Dermis blood vessel endothelial cell (primary cell): ENCODE measurements at regions not wholly inside any gene's neighbourhood (a gene's known extent, or its start where the extent isn't known, plus 50 kb on each side); places are given as distances from the start of the nearest gene placed in this dataset.

Source experiments
- DNase-seq: peaks from one replicate; pipeline ENCODE4 v3.0.0; 2010

DNA sequence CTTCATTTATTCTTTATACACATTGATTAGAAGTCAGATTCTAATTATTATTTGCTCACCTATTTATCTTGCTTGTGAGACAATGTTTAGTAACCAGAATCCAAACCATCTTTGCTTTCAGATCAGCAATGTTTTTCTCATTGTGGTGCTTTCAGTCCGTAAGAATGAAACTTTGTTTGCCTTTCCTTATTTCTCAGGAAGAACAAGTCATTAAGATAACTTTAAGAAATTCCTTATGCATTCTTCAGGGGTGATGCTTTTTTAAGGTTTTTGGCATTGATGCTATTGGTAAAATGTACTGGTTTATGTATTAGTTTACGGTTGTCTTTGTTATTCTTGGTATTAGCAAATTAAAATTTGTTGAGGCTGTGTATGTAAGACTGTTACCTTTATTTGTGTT, 120.8 kb upstream of the POU1F1 start:
- DNase-seq: peak; percentile 12

DNA sequence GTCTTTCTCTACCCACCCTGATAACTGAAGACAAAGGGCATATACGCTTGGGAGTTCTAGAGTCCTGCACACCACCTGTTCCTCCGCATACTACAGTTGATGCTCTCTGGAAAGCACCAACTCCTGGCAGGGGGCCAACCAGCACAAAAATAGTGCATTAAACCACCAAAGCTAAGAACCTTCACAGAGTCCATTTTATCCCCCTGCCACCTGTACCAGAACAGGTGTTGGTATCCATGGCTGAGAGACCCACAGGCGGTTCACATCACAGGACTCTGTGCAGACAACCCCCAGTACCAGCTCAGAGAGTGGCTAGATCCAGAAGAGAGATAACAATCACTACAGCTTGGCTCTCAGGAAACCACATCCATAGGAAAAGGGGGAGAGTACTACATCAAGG, 114.4 kb upstream of the POU1F1 start:
- DNase-seq: peak; percentile 2

DNA sequence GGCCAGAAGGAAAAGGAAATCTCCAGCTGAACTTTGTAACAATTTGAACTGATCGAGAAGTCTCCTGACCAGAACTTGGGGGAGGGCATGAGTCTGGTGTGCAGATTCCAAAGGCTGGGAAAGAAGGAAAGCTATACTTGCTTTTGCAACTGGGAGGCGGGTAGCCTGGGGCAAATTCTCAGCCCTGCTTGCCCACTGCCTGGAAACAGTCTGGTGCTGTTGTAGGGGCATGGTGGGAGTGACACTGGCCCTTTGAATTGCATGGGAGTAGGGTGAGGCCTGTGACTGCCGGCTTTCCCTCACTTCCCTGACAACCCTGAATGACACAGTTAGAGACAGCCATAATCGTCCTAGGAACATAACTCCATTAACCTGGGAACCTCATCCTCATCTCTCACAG, 114.0 kb upstream of the POU1F1 start:
- DNase-seq: no peak

DNA sequence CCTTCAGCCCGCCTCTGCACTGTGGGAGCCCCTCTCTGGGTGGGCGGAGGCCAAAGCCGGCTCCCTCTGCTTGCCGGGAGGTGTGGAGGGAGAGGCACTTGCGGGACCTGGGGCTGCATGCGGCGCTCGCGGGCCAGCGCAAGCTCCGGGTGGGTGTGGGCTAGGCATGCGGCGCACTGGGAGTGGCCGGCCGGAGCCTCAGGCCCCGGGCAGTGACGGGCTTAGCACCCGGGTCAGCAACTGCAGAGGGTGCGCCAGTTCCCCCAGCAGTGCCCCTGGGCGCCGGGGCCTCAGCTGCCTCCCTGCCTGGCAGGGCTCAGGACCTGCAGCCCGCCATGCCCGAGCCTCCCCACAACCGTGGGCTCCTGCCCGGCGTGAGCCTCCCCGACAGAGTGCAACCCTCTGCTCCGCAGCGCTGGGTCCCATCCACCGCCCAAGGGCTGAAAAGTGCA, 98.9 kb upstream of the POU1F1 start:
- DNase-seq: no peak

DNA sequence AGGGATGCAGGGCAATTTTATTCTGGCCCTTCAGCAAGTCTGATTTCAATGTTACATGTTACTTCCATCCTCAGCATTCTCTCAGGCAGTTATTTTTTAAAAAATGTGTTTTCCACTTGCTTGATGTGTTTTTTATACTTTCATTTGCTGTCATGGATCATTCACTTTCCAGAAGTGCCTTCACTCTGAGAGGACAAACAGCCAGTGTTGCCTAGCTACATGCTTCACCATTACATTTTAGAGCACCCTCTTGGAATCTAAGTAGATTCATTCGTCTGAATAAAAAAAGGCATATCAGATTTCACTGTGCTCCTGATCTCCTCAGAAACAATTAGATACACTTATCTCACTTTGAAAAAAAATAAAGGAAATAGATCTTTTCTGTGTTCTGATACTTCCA, 93.6 kb upstream of the POU1F1 start:
- no peak for DNase-seq

DNA sequence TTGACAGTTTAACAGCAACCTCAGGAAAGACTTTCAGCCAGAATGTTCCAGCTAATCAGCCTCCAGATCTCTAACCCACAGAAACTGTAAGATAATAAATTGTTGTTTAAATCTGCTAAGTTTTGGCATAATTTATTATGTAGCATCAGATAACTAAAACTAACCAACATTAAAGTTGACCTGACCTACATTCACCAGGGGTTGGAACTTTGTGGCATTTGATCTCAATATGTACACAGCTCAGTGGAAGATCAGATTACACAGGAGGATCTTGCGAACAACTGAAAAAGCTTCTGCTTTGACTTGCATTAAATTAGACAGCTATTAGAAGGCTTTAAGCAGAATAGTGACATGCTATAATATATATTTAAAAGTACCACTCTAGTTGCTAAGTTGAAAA, 91.4 kb upstream of the POU1F1 start:
- DNase-seq: no peak

DNA sequence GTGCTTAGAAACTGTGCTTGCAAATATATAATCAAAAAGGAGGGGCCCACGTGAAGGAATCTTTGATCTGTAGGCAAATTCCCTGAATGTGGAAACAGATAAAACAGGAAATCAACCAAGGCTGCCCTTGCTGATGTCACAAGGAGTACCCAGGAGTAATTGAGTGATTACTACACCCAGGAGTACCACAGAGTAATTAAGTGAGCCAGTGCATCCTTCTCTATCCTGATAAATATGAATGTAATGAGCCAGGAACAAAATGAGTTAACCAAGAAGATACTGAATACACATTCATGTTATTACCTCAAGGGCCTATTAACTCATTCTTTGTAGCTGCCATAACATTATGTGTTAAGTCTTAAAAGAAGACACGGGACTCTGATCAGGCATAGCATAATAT, 87.3 kb upstream of the POU1F1 start:
- no peak for DNase-seq

DNA sequence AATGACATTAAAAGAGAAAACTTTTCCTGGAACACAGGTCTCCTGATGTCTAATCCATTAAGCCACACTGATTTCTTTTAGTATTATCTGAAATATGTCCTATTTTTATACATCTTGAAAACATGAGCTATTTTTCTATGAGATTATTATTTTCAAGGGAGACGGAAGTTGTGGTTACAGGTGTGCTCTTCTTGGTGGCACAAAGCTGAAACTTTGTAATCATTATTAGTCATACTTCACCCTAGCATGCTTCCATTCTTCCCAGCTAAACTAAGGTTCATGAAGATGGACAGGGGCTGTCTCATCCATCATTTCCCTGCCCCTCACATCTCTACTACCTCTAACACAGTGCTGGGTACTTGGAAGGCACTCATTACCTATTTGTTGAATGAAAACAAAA, 85.6 kb upstream of the POU1F1 start:
- DNase-seq: no peak

DNA sequence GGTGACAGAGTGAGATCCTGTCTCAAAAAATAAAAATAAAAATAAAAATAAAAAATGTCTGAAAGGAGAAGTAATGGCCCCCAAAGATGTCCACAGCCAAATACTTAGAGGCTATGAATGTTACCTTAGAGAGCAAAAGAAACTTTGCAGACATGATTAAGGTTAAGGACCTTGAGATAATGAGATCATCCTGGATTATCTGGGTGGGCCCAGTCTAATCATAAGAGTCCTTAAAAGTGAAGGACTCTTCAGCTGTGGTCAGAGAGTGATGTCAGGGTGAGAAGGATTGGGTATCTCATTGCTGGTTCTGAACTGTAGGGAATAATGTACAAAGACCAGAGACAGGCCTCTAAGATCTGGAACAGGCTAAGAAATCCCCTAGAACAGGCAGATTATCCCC, 84.9 kb upstream of the POU1F1 start:
- no peak for DNase-seq

DNA sequence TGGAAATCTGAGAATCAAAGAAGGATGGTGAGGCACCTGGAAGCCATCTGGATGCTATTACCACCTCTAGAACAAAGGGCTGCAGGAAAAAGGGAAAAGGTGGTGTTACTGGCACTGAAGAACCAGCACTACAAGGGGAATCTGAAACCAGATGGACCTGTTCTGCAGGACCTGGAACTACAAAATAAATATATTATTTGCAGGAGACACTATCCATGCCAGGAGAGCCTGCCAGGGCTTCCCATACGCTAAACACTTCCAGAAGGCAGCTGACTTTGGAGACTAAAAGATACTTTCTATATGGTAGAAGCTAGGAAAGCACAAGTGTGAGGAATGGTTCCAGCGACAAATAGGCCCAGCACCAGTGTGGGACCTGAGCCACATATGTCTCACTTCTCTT, 83.4 kb upstream of the POU1F1 start:
- no peak for DNase-seq

DNA sequence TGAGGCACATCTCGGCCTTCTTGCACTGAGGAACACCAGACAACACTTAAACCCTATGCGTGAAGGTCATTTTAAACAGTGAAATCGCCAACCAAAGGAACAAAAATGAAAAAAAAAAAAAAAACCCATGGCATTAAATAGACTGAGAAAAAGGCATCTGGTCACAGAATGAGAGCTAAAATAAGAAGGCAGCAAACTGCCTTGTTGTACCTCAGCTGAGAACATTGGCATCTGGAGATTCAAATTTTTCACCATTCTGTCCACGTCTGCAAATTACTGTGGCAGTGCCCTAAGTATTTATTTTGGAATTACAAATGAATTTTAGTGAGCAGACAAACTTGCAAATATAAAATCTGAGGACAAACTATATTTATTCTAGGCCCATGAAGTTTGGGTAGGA, 82.6 kb upstream of the POU1F1 start:
- DNase-seq: no peak

DNA sequence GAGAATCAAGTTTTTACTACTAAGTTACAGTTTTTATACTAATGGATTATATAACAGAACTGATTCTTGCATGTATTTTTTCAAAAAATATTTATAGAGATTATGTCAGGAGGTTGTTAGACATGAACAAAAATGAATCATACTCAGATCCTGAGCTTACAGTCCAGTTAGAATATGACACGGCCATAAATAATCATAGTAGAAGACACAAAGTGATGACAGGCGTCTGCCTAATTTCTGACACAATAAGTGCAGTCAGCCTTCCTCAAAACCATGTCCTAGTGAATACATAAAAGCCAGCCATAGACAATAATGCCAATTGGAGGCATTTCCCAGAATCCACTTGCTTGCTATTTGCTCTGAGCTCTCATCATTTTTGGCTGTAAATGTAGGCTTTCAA, 81.7 kb upstream of the POU1F1 start:
- DNase-seq: no peak

DNA sequence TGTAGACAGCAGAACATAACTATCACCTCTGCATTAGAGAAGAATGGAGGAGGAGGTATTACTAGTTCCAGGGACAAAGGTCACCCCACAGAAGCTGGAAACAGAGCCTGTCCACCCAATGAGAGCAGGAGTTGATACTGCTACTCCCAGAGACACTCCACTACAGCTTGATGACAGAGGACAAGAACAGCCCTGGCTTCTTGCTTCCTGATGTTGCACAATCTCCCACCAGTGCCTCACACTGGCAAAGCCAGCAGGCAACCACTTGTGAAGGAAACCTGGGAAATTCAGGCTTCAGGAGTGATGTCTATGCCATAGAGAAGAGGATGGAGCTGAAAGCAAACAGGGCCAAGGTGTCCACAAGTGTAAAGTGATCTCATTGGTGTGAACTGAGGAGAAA, 78.0 kb upstream of the POU1F1 start:
- DNase-seq: no peak

DNA sequence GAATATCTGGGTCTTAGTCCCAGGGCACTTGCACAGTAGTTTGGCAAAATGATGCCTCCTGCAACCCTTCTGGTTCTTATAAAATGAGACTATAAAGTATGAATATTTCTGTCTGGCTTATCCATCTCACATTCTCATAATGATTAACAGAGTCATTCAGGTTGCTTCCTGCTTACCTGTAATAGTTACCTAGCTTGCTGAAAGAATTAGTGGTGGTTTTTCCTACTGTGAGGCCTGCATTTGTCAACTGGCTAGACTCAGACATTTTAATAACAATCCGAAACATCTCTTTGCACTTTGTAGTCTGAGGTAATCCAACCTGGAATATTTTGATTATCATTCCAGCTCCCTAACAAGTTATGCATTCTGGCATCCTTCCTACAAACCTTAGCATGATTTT, 75.6 kb upstream of the POU1F1 start:
- DNase-seq: no peak

DNA sequence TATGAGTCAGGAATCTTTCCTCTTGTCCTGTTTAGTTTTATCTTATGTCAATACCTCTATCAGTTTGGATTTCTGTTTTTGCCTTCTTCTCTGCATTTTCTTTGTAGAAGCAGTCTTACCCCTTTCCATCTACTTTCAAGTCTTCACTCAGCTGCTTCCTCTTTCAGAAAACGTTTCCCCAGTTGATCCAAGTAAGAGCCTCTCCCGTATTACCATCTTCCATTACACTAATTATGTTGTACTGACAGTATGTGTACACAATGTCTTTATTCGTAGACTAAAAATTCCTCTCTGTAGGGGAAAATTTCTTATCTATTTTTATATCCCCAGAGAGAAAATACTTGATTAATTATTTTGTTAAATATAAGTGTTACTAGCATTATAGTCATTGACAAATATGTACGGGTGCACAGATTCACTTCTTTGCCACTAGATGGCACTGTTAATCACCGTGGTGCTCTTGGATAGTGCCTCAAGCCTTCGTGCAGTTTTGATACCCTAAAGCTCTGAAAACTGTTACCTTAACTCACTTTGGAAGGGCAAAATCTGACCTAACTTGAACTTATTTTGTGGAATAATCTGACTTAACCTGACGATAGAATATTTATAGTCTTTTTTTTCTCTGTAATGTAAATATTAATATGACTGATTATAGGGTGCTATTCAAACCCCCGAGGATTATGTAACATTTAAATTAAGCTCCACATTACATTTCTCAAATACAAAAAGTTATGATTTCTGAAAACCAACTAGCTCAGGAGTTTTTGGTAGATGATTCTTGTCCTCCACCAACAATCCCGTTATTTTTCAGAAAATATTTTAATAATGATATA, 74.2 kb upstream of the POU1F1 start:
- DNase-seq: peak; percentile 66

DNA sequence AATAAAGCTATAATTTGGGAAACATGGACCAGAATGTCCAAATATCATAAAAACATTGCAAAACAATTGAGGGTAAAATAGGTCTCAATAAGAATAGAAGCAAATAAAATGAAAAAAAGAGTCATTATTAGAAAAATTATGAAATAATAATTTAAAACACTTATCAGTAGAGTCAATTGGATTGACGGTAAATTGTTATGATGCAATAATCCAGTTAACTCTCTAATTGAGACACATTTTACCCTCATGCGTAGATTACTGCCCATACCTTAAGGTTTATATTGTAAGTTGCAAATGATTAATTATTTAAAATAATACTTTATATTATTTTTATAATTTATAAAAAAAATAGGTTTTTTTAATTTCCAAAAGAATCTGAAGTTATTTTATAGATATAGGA, 73.4 kb upstream of the POU1F1 start:
- no peak for DNase-seq

DNA sequence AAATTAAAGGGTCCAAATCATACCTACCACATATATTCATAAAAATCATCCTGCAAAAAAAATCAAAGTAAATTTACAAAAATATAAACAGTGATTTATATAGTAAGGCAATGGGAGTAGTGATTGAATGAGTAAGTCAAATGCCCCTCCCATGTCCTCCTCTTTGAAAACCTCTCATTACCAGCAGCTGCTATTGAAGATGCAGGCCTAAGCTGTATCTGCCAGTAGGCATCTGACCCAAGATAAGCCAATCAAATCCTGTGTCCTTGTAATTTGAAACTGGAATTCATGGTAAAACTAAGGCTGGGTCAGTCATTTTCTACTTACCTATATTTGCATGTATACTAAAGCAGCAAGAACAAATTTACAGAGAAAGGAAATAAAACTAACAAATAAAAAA, 60.4 kb upstream of the POU1F1 start:
- no peak for DNase-seq

DNA sequence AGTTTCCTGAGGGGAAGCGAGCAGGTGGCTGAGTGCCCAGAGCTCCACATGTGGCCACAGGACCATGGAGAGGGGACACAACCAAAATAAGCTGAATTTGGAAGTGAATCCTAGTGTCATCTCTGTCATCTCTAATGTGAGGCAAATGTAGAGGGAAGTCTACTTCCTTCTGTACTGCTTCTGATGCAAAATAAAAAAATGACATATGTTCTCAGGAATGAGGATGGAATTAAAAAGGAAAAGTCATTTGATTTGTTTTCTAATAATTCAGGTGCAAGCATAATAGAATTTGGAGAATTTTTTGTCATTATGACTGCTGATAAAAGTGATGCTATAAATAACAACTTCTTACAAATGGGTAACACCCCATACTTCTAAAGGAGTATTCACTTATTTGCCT, 59.5 kb upstream of the POU1F1 start:
- no peak for DNase-seq

DNA sequence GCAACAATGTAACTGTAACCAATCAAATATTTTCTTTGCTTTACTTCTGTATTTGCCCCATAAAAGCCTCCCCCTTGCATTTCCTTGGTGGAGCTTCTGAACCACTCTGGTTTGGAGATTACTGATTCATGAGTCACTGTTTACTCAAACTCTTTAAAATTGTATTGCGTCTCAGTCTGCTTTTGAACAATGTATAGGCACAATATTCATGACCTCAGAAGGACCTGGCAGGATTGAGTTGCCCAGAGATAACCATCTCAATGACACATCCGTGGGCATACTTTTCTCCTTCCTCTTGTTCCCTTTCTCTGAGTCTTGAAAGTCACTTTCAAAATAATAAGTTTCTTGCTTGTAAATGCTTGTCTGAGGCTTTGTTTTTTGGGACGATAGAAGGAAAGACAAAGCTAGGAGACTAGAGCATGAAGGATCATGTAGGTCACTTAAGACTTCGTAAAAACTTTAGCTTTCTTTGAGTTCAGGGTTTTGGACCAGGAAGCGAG, 57.1 kb upstream of the POU1F1 start:
- DNase-seq: peak; percentile 62

DNA sequence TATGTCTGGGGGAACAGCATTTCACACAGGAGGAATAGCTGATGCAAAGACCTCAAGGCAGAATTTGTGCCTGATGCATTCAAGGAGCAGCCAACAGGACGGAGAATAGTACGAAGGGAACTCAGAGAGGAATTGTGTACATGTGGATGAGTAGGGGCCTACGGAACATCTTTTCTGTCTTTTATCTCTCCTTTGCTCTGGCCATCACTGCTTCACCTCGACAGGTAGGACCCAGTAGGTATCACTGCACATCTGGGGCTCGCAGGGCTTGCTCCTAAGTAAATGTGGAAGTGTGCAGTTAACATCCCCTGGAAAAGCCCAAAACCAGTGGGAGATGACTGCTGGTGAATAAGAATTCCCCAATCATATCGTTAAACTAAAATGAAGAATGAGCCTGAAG, 56.4 kb upstream of the POU1F1 start:
- no peak for DNase-seq

DNA sequence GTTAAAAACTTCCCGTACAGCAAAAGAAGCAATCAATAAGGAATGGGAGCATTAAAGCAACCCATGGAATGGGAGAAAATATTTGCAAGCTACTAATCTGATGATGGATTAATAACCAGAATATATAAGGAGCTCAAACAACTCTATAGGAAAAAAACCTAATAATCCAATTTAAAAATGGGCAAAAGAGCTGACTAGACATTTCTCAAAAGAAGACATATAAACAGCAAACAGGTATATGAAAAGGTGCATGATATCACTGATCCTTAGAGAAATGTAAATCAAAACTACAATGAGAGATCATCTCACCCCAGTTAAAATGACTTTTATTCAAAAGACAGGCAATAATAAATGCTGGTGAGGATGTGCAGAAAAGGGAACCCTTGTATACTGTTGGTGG, 52.7 kb upstream of the POU1F1 start:
- DNase-seq: no peak
